Cardiac muscle cell (in vitro differentiated cells and primary cell): ENCODE measurements at regions not wholly inside any gene's neighbourhood (a gene's known extent, or its start where the extent isn't known, plus 50 kb on each side); places are given as distances from the start of the nearest gene placed in this dataset.

Experiments
- DNase-seq, 2 donors: peaks; one replicate each; pipeline versions ENCODE4 v3.0.0 to v3.0.0-alpha.2; 2010 to 2017; ENCODE audit warnings: low read depth in 1 of 2, low spot score in 1 of 2
- H3K27ac ChIP-seq: fragments of 200-600 bp; sonication (generic); 2 replicates; pipeline ENCODE4 v1.5.1; 2016
- H3K27me3 ChIP-seq: fragments of 200-600 bp; sonication (generic); 2 replicates; pipeline ENCODE4 v1.6.0; 2016; ENCODE audit warnings: control low read depth
- H3K36me3 ChIP-seq: fragments of 200-600 bp; sonication (generic); 2 replicates; pipeline ENCODE4 v1.5.1; 2016; ENCODE audit warnings: control low read depth
- H3K4me1 ChIP-seq: fragments of 200-600 bp; sonication (generic); 2 replicates; pipeline ENCODE4 v1.8.1; 2017; ENCODE audit warnings: low read depth, mild to moderate bottlenecking, mixed run types
- H3K4me3 ChIP-seq: fragments of 200-600 bp; sonication (generic); 2 replicates; pipeline ENCODE4 v1.5.1; 2016; ENCODE audit warnings: mild to moderate bottlenecking
- H3K9me3 ChIP-seq: fragments of 200-600 bp; sonication (generic); 2 replicates; pipeline ENCODE4 v1.5.1; 2017; ENCODE audit warnings: low read depth, mild to moderate bottlenecking, control low read depth
- CTCF ChIP-seq: IDR thresholded peaks from 2 replicates; pipeline ENCODE4 v1.5.1; 2012; ENCODE audit warnings: low read depth, mild to moderate bottlenecking, low read length

- TF ChIP-seq CTCF = no peak
- Histone ChIP-seq H3K9me3 (no peaks in the 10 kb centered on the region), H3K27me3 (peaks cover 7% of the 10 kb centered on the region), H3K36me3 (no peaks in the 10 kb centered on the region), H3K4me3 (no peak overlapping the region), H3K27ac (no peak overlapping the region), H3K4me1 (no peaks in the 10 kb centered on the region)
- DNase-seq = no peak
Measured at GRCh38 chr1:37147906-37148305, 113.6 kb upstream of the GRIK3 start.

- no peaks in the 10 kb centered on the region for H3K36me3 ChIP-seq
- DNase-seq = no peak
- no peak overlapping the region for H3K4me3 ChIP-seq
- peaks cover 5% of the 10 kb centered on the region for H3K27me3 ChIP-seq
- no peak overlapping the region for H3K27ac ChIP-seq
- TF ChIP-seq CTCF = no peak
- no peaks in the 10 kb centered on the region for H3K9me3 ChIP-seq
- H3K4me1 ChIP-seq = no peaks in the 10 kb centered on the region
Measured at GRCh38 chr1:37148663-37149062, 114.3 kb upstream of the GRIK3 start.

GRCh38 chr1:37149296-37149695 is 115.0 kb upstream of the GRIK3 start:
- Histone ChIP-seq H3K36me3 (no peaks in the 10 kb centered on the region), H3K4me1 (no peaks in the 10 kb centered on the region), H3K4me3 (no peak overlapping the region), H3K27ac (no peak overlapping the region), H3K9me3 (no peaks in the 10 kb centered on the region), H3K27me3 (peaks cover 5% of the 10 kb centered on the region)
- no peak for TF ChIP-seq CTCF
- DNase-seq = no peak

GRCh38 chr1:37150986-37151385 is 116.7 kb upstream of the GRIK3 start:
- no peak for DNase-seq
- H3K4me1 ChIP-seq = no peaks in the 10 kb centered on the region
- H3K27ac ChIP-seq = no peak overlapping the region
- H3K27me3 ChIP-seq = peaks cover 5% of the 10 kb centered on the region
- H3K9me3 ChIP-seq = no peaks in the 10 kb centered on the region
- H3K36me3 ChIP-seq = no peaks in the 10 kb centered on the region
- no peak for TF ChIP-seq CTCF
- H3K4me3 ChIP-seq = no peak overlapping the region

GRCh38 chr1:37151789-37152188 is 117.5 kb upstream of the GRIK3 start:
- Histone ChIP-seq H3K4me3 (no peak overlapping the region), H3K4me1 (no peaks in the 10 kb centered on the region), H3K36me3 (no peaks in the 10 kb centered on the region), H3K27me3 (no peaks in the 10 kb centered on the region), H3K9me3 (no peaks in the 10 kb centered on the region), H3K27ac (no peak overlapping the region)
- no peak for DNase-seq
- no peak for TF ChIP-seq CTCF

GRCh38 chr1:37152491-37152890 is 118.2 kb upstream of the GRIK3 start:
- Histone ChIP-seq H3K4me3 (no peak overlapping the region), H3K9me3 (no peaks in the 10 kb centered on the region), H3K4me1 (no peaks in the 10 kb centered on the region), H3K27me3 (no peaks in the 10 kb centered on the region), H3K36me3 (no peaks in the 10 kb centered on the region), H3K27ac (no peak overlapping the region)
- DNase-seq = no peak
- TF ChIP-seq CTCF = no peak
